Activated CD8-positive, alpha-beta T cell treated with anti-CD3 and anti-CD28 coated beads for 36 hours (primary cell): ENCODE measurements at regions not wholly inside any gene's neighbourhood (a gene's known extent, or its start where the extent isn't known, plus 50 kb on each side); places are given as distances from the start of the nearest gene placed in this dataset.

ENCODE experiments used
- ATAC-seq: fragments of 200-7000 bp; cut with Tn5 transposase; one replicate; pipeline ENCODE4 v1.10.0; 2021; ENCODE audit warnings: mild to moderate bottlenecking, moderate library complexity
- CTCF ChIA-PET: fragments of 350-600 bp; sonication (Branson Sonifier 250); formaldehyde crosslinking; loops from one replicate; lab custom pipeline; 2021; ENCODE audit warnings: antibody characterized with exemption; lab: Charles Lee
- POLR2A ChIA-PET: fragments of 350-600 bp; sonication (Branson Sonifier 250); formaldehyde crosslinking; loops from one replicate; lab custom pipeline; 2021; ENCODE audit warnings: antibody characterized with exemption; lab: Charles Lee
- DNase-seq: peaks from one replicate; pipeline ENCODE4 v3.0.0-alpha.2; 2020
- H3K27ac Mint-ChIP-seq: one replicate; pipeline ENCODE4 v1.8.0; 2021; ENCODE audit warnings: mild to moderate bottlenecking, mixed read lengths
- H3K27me3 Mint-ChIP-seq: one replicate; pipeline ENCODE4 v1.8.0; 2021; ENCODE audit warnings: mixed read lengths
- H3K36me3 Mint-ChIP-seq: one replicate; pipeline ENCODE4 v1.8.0; 2021; ENCODE audit warnings: low read depth, mixed read lengths
- H3K4me1 Mint-ChIP-seq: one replicate; pipeline ENCODE4 v1.8.0; 2021; ENCODE audit warnings: low read depth, mixed read lengths
- H3K4me3 Mint-ChIP-seq: one replicate; pipeline ENCODE4 v1.8.0; 2021; ENCODE audit warnings: mild to moderate bottlenecking, moderate library complexity, mixed read lengths
- H3K9me3 Mint-ChIP-seq: one replicate; pipeline ENCODE4 v1.8.0; 2021; ENCODE audit warnings: mixed read lengths
- intact Hi-C: fragments of 100-400 bp; cut with micrococcal nuclease; formaldehyde crosslinking; loops from one replicate; pipeline ENCODE4 v1.10.0; 2022
- TF ChIP-seq, protein P1 (sequence below): fragments of 200-600 bp; IDR thresholded peaks from one replicate; pipeline ENCODE4 v1.8.0; 2022; ENCODE audit warnings: antibody characterized with exemption, mild to moderate bottlenecking

DNA sequence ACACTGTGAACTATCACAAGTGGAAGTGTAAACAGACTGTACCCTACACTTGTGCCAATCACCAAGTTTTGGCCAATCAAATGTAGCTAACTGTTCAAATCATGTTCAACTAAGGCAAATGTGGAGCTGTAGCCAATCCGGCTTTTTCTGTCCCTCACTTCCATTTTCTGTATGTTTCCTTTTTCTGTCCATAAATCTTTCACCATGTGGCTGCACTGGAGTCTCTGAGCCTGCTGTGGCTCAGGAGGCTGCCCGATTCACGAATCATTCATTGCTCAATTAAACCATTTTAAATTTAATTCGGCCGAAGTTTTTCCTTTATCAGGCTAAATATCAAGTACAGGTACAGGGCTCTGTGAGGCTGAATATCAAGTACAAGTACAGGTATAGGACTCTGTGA lies 216.5 kb downstream of the RFC3 start:
- intact Hi-C loops: no loop called here
- TF ChIP-seq, protein P1, sequence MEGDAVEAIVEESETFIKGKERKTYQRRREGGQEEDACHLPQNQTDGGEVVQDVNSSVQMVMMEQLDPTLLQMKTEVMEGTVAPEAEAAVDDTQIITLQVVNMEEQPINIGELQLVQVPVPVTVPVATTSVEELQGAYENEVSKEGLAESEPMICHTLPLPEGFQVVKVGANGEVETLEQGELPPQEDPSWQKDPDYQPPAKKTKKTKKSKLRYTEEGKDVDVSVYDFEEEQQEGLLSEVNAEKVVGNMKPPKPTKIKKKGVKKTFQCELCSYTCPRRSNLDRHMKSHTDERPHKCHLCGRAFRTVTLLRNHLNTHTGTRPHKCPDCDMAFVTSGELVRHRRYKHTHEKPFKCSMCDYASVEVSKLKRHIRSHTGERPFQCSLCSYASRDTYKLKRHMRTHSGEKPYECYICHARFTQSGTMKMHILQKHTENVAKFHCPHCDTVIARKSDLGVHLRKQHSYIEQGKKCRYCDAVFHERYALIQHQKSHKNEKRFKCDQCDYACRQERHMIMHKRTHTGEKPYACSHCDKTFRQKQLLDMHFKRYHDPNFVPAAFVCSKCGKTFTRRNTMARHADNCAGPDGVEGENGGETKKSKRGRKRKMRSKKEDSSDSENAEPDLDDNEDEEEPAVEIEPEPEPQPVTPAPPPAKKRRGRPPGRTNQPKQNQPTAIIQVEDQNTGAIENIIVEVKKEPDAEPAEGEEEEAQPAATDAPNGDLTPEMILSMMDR: no peak
- H3K4me3 Mint-ChIP-seq: no peak overlapping the region
- H3K4me1 Mint-ChIP-seq: no peaks in the 10 kb centered on the region
- no peak overlapping the region for H3K27ac Mint-ChIP-seq
- H3K9me3 Mint-ChIP-seq: peaks cover 2% of the 10 kb centered on the region
- ChIA-PET POLR2A (no interaction called here), CTCF (no interaction called here)
- no peak for ATAC-seq
- no peaks in the 10 kb centered on the region for H3K27me3 Mint-ChIP-seq
- DNase-seq: no peak
- no peaks in the 10 kb centered on the region for H3K36me3 Mint-ChIP-seq

DNA sequence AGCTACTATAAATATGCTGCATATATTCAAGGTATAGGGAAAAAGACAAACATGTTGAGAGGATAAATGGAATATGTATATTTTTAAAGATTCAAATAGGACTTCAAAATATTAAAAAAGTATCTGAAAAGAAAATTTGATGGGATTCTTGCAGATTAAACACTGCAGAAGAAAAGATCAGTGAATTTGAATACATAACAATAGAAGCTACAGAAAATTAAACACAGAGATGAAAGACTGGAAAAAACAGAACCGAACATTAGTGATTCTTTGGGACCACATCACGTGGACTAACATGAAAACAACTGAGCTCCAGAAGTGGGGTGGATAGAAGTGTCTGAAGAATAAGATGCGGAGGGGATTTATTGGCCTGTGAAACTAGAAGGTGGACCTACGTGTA lies 217.2 kb downstream of the RFC3 start:
- Mint-ChIP-seq H3K4me1 (no peaks in the 10 kb centered on the region), H3K9me3 (no peaks in the 10 kb centered on the region), H3K4me3 (no peak overlapping the region), H3K27ac (no peak overlapping the region), H3K36me3 (no peaks in the 10 kb centered on the region), H3K27me3 (no peaks in the 10 kb centered on the region)
- ChIA-PET POLR2A (no interaction called here), CTCF (no interaction called here)
- intact Hi-C loops: no loop called here
- no peak for DNase-seq
- TF ChIP-seq, protein P1: no peak
- ATAC-seq: no peak

DNA sequence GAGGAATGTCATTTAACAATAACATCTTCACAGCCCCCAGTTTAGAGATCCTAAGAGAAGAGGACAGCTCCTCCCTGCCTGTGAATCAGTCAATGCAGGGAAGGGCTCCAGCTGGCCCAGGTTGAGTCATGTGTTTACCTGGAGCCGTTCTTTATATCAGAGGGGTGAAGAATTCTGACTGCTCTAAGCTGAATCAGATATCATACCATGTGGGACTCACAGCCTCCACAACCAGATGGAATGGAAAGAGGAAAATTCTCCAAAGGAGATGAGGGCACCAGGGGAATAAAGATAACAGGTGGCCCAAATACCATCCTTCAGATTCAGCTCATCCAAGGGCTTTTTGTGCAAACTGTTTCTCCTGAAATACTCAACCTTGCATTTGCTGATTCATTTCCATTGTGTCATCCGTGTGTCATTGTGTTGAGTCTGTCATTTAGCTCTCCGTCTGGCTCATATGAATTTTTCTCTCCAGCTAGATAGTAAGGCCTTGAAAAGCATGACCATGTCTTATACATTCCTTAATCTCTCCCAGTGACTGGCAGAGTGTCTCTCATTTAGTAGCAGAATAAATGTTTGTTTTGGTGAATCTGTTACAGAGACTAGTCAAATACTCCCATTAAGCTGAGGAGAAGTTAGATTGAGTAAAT lies 217.9 kb downstream of the RFC3 start:
- H3K36me3 Mint-ChIP-seq: no peaks in the 10 kb centered on the region
- POLR2A ChIA-PET: no interaction called here
- no peaks in the 10 kb centered on the region for H3K9me3 Mint-ChIP-seq
- no peaks in the 10 kb centered on the region for H3K4me1 Mint-ChIP-seq
- DNase-seq (no peak), ATAC-seq (no peak)
- no peak overlapping the region for H3K4me3 Mint-ChIP-seq
- H3K27me3 Mint-ChIP-seq: no peaks in the 10 kb centered on the region
- TF ChIP-seq, protein P1: no peak
- CTCF ChIA-PET: no interaction called here
- intact Hi-C loops: no loop called here
- no peak overlapping the region for H3K27ac Mint-ChIP-seq

DNA sequence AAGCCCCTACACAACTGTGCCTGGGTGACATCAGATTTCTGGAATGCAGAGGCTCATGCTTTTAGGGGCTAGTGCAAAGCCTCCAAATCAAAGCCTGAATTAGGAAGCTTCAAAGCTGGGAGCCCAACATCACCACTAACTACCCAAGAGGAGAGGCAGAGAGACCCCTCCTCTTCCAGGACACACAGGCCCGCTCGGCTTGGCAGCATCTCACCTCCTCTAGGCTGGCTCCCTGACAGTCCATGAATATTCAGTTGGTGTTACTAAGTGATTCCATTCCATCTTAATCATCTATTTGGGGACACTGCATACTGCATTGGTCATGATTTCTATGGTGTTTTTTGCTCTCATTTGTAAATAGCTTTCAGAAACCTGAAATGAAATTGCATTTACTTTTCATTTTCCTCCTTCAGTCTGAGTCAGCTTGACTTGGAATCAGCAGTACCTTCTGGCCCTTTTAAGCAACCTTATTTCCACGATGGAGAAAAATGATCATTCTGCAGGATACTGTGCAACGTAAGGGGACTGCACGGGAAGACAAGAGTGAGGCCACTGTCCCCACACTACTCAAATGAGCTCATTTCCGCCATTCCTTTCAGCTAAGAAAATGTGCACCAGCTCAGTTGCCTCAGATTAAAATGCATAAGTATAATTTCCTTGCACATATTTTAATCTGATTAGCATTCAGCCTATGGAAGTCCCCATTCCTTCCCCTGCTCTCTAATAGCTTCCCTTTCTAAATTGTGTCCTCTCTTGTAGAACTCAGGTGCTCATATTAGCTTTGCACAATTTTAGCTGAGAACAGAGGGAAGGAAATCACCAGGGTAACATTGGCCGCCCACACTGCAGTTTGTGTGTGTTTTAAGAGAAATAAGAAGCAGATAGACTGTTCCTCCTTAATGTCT lies 219.9 kb downstream of the RFC3 start:
- H3K27me3 Mint-ChIP-seq: no peaks in the 10 kb centered on the region
- H3K36me3 Mint-ChIP-seq: no peaks in the 10 kb centered on the region
- no peak overlapping the region for H3K4me3 Mint-ChIP-seq
- H3K4me1 Mint-ChIP-seq: no peaks in the 10 kb centered on the region
- no peaks in the 10 kb centered on the region for H3K9me3 Mint-ChIP-seq
- ChIA-PET POLR2A (no interaction called here), CTCF (no interaction called here)
- intact Hi-C loops: no loop called here
- ATAC-seq: no peak
- H3K27ac Mint-ChIP-seq: no peak overlapping the region
- TF ChIP-seq, protein P1: no peak
- no peak for DNase-seq

DNA sequence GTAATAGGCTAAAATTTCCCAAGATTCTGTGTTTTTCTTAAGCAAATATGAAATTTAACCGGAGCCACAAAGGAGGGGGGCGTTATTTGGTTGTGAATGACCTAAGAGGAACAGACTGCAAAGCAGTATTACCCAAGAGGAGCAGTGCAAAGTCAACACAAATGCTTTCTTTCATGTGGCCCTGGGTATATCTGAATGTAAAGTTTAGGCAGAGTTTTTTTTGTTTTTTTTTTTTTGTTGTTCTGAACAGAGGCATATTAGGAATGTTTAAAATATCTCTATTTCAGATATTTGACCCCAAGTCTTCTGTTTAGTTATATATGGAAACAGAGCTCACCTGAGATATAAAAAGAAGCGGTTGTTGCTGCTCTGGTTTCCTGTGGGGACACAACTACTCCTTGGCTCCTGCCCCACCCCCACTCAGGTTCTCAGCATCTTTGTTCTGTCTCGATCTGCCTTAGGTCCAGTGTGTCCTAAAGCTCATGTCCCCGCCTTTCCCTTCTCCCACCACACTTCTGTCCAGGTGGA lies 220.7 kb downstream of the RFC3 start:
- Mint-ChIP-seq H3K9me3 (no peaks in the 10 kb centered on the region), H3K27me3 (no peaks in the 10 kb centered on the region), H3K36me3 (no peaks in the 10 kb centered on the region), H3K27ac (no peak overlapping the region), H3K4me1 (no peaks in the 10 kb centered on the region), H3K4me3 (no peak overlapping the region)
- ChIA-PET CTCF (no interaction called here), POLR2A (no interaction called here)
- no peak for ATAC-seq
- DNase-seq: no peak
- intact Hi-C loops: no loop called here
- TF ChIP-seq, protein P1: no peak
